Neuronal stem cell (in vitro differentiated cells): ENCODE measurements at regions not wholly inside any gene's neighbourhood (a gene's known extent, or its start where the extent isn't known, plus 50 kb on each side); places are given as distances from the start of the nearest gene placed in this dataset.

ENCODE experiments used
- DNase-seq: peaks from one replicate; pipeline ENCODE4 v3.0.0-alpha.2; 2013; ENCODE audit warnings: low spot score
- H2AFZ ChIP-seq: one replicate; pipeline ENCODE4 v1.6.1; 2013; ENCODE audit warnings: mild to moderate bottlenecking, low read length, inconsistent platforms
- H2AK5ac ChIP-seq: 2 replicates; pipeline ENCODE4 v1.6.1; 2013; ENCODE audit warnings: low read depth, mild to moderate bottlenecking, inconsistent platforms, low read length, moderate library complexity, mixed read lengths
- H2BK120ac ChIP-seq: 2 replicates; pipeline ENCODE4 v1.6.1; 2013; ENCODE audit warnings: low read depth, mild to moderate bottlenecking, inconsistent platforms, low read length, moderate library complexity, mixed read lengths
- H2BK12ac ChIP-seq: one replicate; pipeline ENCODE4 v1.6.1; 2013; ENCODE audit warnings: low read length, inconsistent platforms
- H2BK15ac ChIP-seq: 2 replicates; pipeline ENCODE4 v1.6.1; 2013; ENCODE audit warnings: mild to moderate bottlenecking, low read length, inconsistent platforms, mixed read lengths
- H2BK5ac ChIP-seq: one replicate; pipeline ENCODE4 v1.6.1; 2013; ENCODE audit warnings: inconsistent platforms, mild to moderate bottlenecking, low read length, moderate library complexity
- H3K14ac ChIP-seq: one replicate; pipeline ENCODE4 v1.6.1; 2013; ENCODE audit warnings: low read length, inconsistent platforms
- H3K18ac ChIP-seq: 2 replicates; pipeline ENCODE4 v1.6.1; 2013; ENCODE audit warnings: low read length, inconsistent platforms
- H3K23ac ChIP-seq: 2 replicates; pipeline ENCODE4 v1.6.1; 2013; ENCODE audit warnings: low read depth, mild to moderate bottlenecking, mixed read lengths, low read length, inconsistent platforms; ENCODE audit not compliant: poor library complexity
- H3K27ac ChIP-seq: replicated peaks from 3 replicates; pipeline ENCODE4 v1.5.1; 2013; ENCODE audit warnings: low read length, inconsistent platforms
- H3K27me3 ChIP-seq, 3 experiments: 2 replicates each; pipeline ENCODE4 v1.6.1; 2013; ENCODE audit warnings: low read length in 3 of 3, mild to moderate bottlenecking in 2 of 3, inconsistent platforms in 1 of 3, low read depth in 1 of 3, mixed read lengths in 1 of 3, moderate library complexity in 1 of 3; ENCODE audit not compliant: control insufficient read depth in 3 of 3, insufficient read depth in 3 of 3
- H3K36me3 ChIP-seq, 2 donors: replicated peaks in 1 of 2; 2 replicates each; pipeline ENCODE4 v1.6.1; 2013; ENCODE audit warnings: low read length in 2 of 2; ENCODE audit not compliant: control insufficient read depth in 2 of 2, insufficient read depth in 2 of 2
- H3K4ac ChIP-seq: 2 replicates; pipeline ENCODE4 v1.6.1; 2013; ENCODE audit warnings: inconsistent platforms, mild to moderate bottlenecking, low read length, moderate library complexity
- H3K4me1 ChIP-seq, 2 donors: 1 replicate in 1 of 2; 2 replicates in 1 of 2; pipeline ENCODE4 v1.6.1; 2013; ENCODE audit warnings: low read length in 2 of 2, low read depth in 1 of 2; ENCODE audit not compliant: control insufficient read depth in 2 of 2, insufficient read depth in 1 of 2
- H3K4me2 ChIP-seq: one replicate; pipeline ENCODE4 v1.6.1; 2013; ENCODE audit warnings: mild to moderate bottlenecking, low read length, inconsistent platforms; ENCODE audit not compliant: insufficient read depth, poor library complexity, severe bottlenecking
- H3K4me3 ChIP-seq, 2 donors: 2 replicates each; pipeline ENCODE4 v1.5.1; 2013; ENCODE audit warnings: low read length in 2 of 2, mild to moderate bottlenecking in 2 of 2, inconsistent platforms in 1 of 2, moderate library complexity in 1 of 2
- H3K79me1 ChIP-seq: one replicate; pipeline ENCODE4 v1.6.1; 2013; ENCODE audit warnings: low read depth, mild to moderate bottlenecking, inconsistent platforms, low read length, moderate library complexity
- H3K9ac ChIP-seq: one replicate; pipeline ENCODE4 v1.6.1; 2013; ENCODE audit warnings: mild to moderate bottlenecking, low read depth, low read length, inconsistent platforms; ENCODE audit not compliant: poor library complexity
- H3K9me3 ChIP-seq, 2 donors: replicated peaks in 1 of 2; 2 replicates each; pipeline versions ENCODE3 to v1.6.1; 2013; ENCODE audit warnings: low read length in 2 of 2, mild to moderate bottlenecking in 2 of 2, inconsistent platforms in 1 of 2, low read depth in 1 of 2, mixed read lengths in 1 of 2, moderate library complexity in 1 of 2; ENCODE audit not compliant: control insufficient read depth in 2 of 2, insufficient read depth in 1 of 2
- H4K8ac ChIP-seq: one replicate; pipeline ENCODE4 v1.6.1; 2013; ENCODE audit warnings: low read depth, mild to moderate bottlenecking, inconsistent platforms, low read length, moderate library complexity
- H4K91ac ChIP-seq: one replicate; pipeline ENCODE4 v1.6.1; 2013; ENCODE audit warnings: low read length, low read depth, mild to moderate bottlenecking, inconsistent platforms; ENCODE audit not compliant: poor library complexity
- WGBS, 2 donors: extraction: QIAGEN DNeasy Blood & Tissue Kit; methylation state at CpG; one replicate each; pipeline ENCODE4 v1.1.7; 2013; ENCODE audit warnings: missing lambda C conversion rate in 2 of 2, mixed read lengths in 1 of 2; ENCODE audit not compliant: insufficient read length in 2 of 2, insufficient replicate concordance in 1 of 2; ENCODE audit errors: extremely low coverage in 2 of 2; 5-methylcytosine and 5-hydroxymethylcytosine counted together

DNA sequence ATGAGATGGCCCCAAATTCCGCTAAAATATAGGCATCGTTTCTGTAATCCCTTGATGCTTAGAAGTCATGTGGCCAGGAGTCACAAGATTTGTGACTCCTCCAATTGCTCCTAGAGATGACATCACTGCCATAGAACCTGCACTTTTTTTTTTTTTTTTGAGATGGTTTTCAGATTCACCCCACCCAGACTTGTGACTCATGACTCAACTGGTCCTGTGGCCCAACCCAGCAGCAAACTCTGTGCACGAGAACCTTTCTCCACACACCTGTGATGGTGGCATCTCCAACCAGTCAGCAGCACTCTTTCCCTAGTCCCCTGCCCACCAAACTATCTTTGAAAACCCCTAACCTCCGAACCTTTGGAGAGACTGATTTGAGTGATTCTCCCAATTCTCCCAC is 414.0 kb downstream of the MED10 start:
- Histone ChIP-seq H2AFZ (no peak overlapping the region), H4K8ac (no peak overlapping the region), H3K23ac (no peak overlapping the region), H3K4me3 (no peak overlapping the region), H3K4ac (no peak overlapping the region), H3K27me3 (no peaks in the 10 kb centered on the region), H3K9me3 (peaks cover 0 to 13% of the 10 kb centered on the region in 2 donors), H3K4me2 (no peak overlapping the region), H4K91ac (no peak overlapping the region), H3K14ac (no peak overlapping the region), H2BK12ac (no peak overlapping the region), H3K36me3 (no peaks in the 10 kb centered on the region), H3K4me1 (no peaks in the 10 kb centered on the region), H3K27ac (no peak overlapping the region), H3K18ac (no peak overlapping the region), H2AK5ac (no peak overlapping the region), H3K79me1 (no peaks in the 10 kb centered on the region), H2BK120ac (no peak overlapping the region), H2BK5ac (no peak overlapping the region), H3K9ac (no peak overlapping the region), H2BK15ac (no peak overlapping the region)
- DNase-seq: no peak
- WGBS, 2 donors: no CpG with 5 or more reads among the region's 4 CpGs

DNA sequence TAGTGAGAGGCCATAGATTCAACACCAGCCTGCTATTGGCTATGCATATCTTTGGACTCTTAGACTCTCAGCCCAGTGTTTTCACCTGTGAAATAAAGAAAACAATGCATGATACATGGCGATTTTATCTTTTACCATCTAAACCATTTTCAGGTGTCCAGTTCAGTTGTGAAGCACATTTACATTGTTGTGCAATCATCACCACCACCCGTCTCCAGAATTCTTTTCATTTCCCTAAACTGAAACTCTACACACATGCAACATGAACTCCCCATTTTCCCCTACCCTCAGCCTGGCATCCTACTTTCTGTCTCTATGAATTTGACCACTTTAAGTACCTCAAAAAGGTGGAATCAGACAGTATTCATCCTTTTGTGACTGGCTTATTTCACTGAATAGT is 420.6 kb downstream of the MED10 start:
- WGBS, 2 donors: no CpG with 5 or more reads among the region's 2 CpGs
- no peak overlapping the region for H3K23ac ChIP-seq
- no peak overlapping the region for H3K4me2 ChIP-seq
- no peak overlapping the region for H3K4ac ChIP-seq
- no peak overlapping the region for H2AFZ ChIP-seq
- no peak overlapping the region for H3K14ac ChIP-seq
- H3K9me3 ChIP-seq: peaks cover 0 to 3% of the 10 kb centered on the region in 2 donors
- H3K79me1 ChIP-seq: no peaks in the 10 kb centered on the region
- H3K9ac ChIP-seq: no peak overlapping the region
- H3K4me1 ChIP-seq: no peaks in the 10 kb centered on the region
- H3K18ac ChIP-seq: no peak overlapping the region
- H2BK5ac ChIP-seq: no peak overlapping the region
- H4K8ac ChIP-seq: no peak overlapping the region
- H2BK15ac ChIP-seq: no peak overlapping the region
- no peak overlapping the region for H4K91ac ChIP-seq
- no peak for DNase-seq
- H3K36me3 ChIP-seq: no peaks in the 10 kb centered on the region
- no peak overlapping the region for H2AK5ac ChIP-seq
- no peak overlapping the region for H3K4me3 ChIP-seq
- H3K27ac ChIP-seq: no peak overlapping the region
- H2BK120ac ChIP-seq: no peak overlapping the region
- H2BK12ac ChIP-seq: no peak overlapping the region
- H3K27me3 ChIP-seq: no peaks in the 10 kb centered on the region

DNA sequence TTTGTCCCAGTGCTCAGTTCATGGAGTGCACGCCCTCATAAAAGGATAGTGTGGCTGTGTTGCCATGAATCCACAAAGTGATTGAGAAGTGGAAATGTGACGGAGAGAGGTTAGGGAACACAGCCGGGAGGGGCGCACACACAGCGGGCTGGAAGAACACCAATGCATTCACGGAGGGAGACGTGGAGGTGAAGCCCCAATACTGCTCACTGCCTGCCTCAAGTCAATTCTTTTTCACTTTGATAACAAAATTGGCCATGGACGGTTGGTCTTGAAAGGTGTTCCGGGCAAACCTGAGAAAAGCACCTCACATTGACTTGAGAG is 424.1 kb downstream of the MED10 start:
- no peak for DNase-seq
- Histone ChIP-seq H3K27ac (no peak overlapping the region), H3K4me3 (no peak overlapping the region), H3K4me1 (no peaks in the 10 kb centered on the region), H3K27me3 (no peaks in the 10 kb centered on the region), H3K9me3 (peaks cover 0 to 3% of the 10 kb centered on the region in 2 donors), H2AK5ac (no peak overlapping the region), H3K18ac (no peak overlapping the region), H3K14ac (no peak overlapping the region), H3K4me2 (no peak overlapping the region), H2BK12ac (no peak overlapping the region), H2BK5ac (no peak overlapping the region), H3K23ac (no peak overlapping the region), H2AFZ (no peak overlapping the region), H4K8ac (no peak overlapping the region), H3K4ac (no peak overlapping the region), H3K36me3 (no peaks in the 10 kb centered on the region), H2BK120ac (no peak overlapping the region), H4K91ac (no peak overlapping the region), H3K79me1 (no peaks in the 10 kb centered on the region), H3K9ac (no peak overlapping the region), H2BK15ac (no peak overlapping the region)
- no CpG with 5 or more reads among the region's 9 CpGs for WGBS, 2 donors

DNA sequence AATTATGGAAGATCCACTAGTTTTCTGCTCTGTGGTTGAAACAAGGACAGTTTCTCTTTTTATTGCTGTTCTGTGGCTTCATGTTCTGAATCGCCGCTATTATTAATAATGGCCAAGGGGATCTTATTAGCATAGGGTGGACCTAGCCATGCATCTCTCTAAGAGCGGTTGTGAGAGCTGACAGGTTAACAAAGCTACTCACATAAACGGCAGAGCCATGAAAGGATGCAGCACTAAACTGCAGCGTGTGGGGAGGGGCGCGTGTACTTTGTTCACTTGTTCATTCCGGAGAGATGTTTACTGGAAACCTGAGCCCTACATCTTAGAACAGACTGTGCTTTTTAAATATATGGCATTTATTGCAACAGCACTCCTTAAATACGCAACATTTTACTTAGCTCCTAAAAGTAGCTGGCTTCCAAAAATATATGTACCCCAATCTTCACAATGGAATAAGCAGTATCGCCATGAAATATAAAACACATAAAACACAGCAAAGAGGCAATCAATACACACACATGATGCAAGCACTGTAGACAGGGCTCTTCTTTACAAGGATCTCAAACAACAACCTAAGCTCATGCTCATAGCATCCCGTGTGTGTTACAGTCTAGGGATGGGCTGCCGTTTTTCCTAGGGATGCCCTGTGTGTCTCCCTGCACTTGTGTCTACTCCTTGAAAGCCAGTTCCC is 424.6 kb downstream of the MED10 start:
- H3K36me3 ChIP-seq: no peaks in the 10 kb centered on the region
- no peak overlapping the region for H3K18ac ChIP-seq
- no CpG with 5 or more reads among the region's 12 CpGs for WGBS, 2 donors
- no peak overlapping the region for H2AK5ac ChIP-seq
- H3K4me2 ChIP-seq: no peak overlapping the region
- H2BK12ac ChIP-seq: no peak overlapping the region
- no peak overlapping the region for H3K4ac ChIP-seq
- H2BK5ac ChIP-seq: no peak overlapping the region
- no peak overlapping the region for H2AFZ ChIP-seq
- DNase-seq: no peak
- H2BK120ac ChIP-seq: no peak overlapping the region
- no peak overlapping the region for H2BK15ac ChIP-seq
- H3K14ac ChIP-seq: no peak overlapping the region
- no peak overlapping the region for H3K4me3 ChIP-seq
- no peaks in the 10 kb centered on the region for H3K79me1 ChIP-seq
- H3K23ac ChIP-seq: no peak overlapping the region
- H3K9me3 ChIP-seq: peaks cover 0 to 3% of the 10 kb centered on the region in 2 donors
- no peaks in the 10 kb centered on the region for H3K27me3 ChIP-seq
- no peak overlapping the region for H4K8ac ChIP-seq
- no peak overlapping the region for H3K9ac ChIP-seq
- no peak overlapping the region for H3K27ac ChIP-seq
- H4K91ac ChIP-seq: no peak overlapping the region
- no peaks in the 10 kb centered on the region for H3K4me1 ChIP-seq
